Neural cell (in vitro differentiated cells): ENCODE measurements at regions not wholly inside any gene's neighbourhood (a gene's known extent, or its start where the extent isn't known, plus 50 kb on each side); places are given as distances from the start of the nearest gene placed in this dataset.

Experiments
- EP300 ChIP-seq: fragments of 450-650 bp; conservative IDR thresholded peaks from 2 replicates; pipeline ENCODE4 v1.6.1; 2014; ENCODE audit warnings: antibody characterized with exemption, mild to moderate bottlenecking, moderate library complexity; ENCODE audit not compliant: poor library complexity, severe bottlenecking
- EZH2 ChIP-seq: fragments of 200-600, 300-800 bp; shearing (Covaris generic), sonication (generic); IDR thresholded peaks from 2 replicates; pipeline ENCODE4 v1.6.1; 2014; ENCODE audit warnings: antibody characterized with exemption, low read length, borderline replicate concordance, mild to moderate bottlenecking; ENCODE audit not compliant: insufficient read depth, poor library complexity, severe bottlenecking
- SMC3 ChIP-seq: fragments of 450-650 bp; conservative IDR thresholded peaks from 2 replicates; pipeline ENCODE4 v1.6.1; 2014; ENCODE audit warnings: antibody characterized with exemption, mild to moderate bottlenecking, moderate library complexity; ENCODE audit not compliant: poor library complexity
- TF ChIP-seq, protein P1 (sequence below): fragments of 450-650 bp; IDR thresholded peaks from 2 replicates; pipeline ENCODE4 v1.5.1; 2014; ENCODE audit warnings: antibody characterized with exemption, mild to moderate bottlenecking, moderate library complexity; ENCODE audit not compliant: poor library complexity, severe bottlenecking
- TF ChIP-seq, protein P2 (sequence below): IDR thresholded peaks from 2 replicates; pipeline ENCODE4 v1.6.1; 2012; ENCODE audit warnings: borderline replicate concordance

DNA sequence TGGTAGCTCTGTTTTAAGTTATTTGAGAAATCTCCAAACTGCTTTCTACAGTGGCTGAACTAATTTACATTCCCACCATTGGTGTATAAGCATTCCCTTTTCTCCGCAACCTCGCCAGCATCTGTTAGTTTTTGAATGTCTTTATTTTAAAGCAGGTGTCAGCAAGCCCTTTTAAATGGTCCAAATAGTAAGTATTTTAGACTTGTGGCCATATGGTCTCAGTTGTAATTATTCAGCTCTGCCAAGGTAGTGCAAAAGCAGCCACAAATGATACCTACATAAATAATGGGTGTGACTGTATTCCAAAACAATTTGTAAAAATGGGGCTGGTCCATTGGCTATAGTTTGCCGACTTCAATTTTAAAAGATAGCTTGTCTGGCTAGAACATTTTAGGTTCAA lies 58.7 kb upstream of the TMTC4 start:
- TF ChIP-seq, protein P1, sequence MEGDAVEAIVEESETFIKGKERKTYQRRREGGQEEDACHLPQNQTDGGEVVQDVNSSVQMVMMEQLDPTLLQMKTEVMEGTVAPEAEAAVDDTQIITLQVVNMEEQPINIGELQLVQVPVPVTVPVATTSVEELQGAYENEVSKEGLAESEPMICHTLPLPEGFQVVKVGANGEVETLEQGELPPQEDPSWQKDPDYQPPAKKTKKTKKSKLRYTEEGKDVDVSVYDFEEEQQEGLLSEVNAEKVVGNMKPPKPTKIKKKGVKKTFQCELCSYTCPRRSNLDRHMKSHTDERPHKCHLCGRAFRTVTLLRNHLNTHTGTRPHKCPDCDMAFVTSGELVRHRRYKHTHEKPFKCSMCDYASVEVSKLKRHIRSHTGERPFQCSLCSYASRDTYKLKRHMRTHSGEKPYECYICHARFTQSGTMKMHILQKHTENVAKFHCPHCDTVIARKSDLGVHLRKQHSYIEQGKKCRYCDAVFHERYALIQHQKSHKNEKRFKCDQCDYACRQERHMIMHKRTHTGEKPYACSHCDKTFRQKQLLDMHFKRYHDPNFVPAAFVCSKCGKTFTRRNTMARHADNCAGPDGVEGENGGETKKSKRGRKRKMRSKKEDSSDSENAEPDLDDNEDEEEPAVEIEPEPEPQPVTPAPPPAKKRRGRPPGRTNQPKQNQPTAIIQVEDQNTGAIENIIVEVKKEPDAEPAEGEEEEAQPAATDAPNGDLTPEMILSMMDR, result no peak
- TF ChIP-seq, protein P2, sequence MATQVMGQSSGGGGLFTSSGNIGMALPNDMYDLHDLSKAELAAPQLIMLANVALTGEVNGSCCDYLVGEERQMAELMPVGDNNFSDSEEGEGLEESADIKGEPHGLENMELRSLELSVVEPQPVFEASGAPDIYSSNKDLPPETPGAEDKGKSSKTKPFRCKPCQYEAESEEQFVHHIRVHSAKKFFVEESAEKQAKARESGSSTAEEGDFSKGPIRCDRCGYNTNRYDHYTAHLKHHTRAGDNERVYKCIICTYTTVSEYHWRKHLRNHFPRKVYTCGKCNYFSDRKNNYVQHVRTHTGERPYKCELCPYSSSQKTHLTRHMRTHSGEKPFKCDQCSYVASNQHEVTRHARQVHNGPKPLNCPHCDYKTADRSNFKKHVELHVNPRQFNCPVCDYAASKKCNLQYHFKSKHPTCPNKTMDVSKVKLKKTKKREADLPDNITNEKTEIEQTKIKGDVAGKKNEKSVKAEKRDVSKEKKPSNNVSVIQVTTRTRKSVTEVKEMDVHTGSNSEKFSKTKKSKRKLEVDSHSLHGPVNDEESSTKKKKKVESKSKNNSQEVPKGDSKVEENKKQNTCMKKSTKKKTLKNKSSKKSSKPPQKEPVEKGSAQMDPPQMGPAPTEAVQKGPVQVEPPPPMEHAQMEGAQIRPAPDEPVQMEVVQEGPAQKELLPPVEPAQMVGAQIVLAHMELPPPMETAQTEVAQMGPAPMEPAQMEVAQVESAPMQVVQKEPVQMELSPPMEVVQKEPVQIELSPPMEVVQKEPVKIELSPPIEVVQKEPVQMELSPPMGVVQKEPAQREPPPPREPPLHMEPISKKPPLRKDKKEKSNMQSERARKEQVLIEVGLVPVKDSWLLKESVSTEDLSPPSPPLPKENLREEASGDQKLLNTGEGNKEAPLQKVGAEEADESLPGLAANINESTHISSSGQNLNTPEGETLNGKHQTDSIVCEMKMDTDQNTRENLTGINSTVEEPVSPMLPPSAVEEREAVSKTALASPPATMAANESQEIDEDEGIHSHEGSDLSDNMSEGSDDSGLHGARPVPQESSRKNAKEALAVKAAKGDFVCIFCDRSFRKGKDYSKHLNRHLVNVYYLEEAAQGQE, result no peak
- TF ChIP-seq SMC3, result no peak
- TF ChIP-seq EZH2, result no peak
- TF ChIP-seq EP300, result no peak
